ENCODE measurements at regions not wholly inside any gene's neighbourhood (a gene's known extent, or its start where the extent isn't known, plus 50 kb on each side); places are given as distances from the start of the nearest gene placed in this dataset.

DNA sequence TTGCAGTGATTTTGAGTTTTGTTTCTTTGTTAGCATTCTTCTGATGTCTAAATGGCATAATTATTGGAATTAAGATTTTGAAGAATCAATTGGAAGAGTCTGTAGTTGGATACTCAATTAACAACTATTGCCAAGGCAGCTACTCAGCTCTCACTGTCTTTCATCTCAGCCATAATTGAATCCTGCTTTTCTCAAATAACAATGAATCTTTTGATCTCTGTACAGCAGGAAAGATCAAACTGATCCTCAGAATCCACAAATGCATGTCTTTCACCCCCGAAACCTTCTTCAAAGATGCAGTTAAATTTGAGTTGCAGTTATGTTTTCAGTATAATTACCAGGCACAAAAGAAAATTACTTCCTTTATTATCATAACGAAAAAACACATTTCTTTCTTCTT is 86.2 kb downstream of the MAD2L1 start:
- FAIRE-seq, result no peak
- H3K4me1 ChIP-seq (ENCODE audit: insufficient read depth, low read length), result no peaks in the 10 kb centered on the region
- no peak overlapping the region for H2AFZ ChIP-seq (ENCODE audit: low read length)
- H3K9ac ChIP-seq (ENCODE audit: insufficient read depth, low read depth, low read length), result no peak overlapping the region
- ATAC-seq, result no peak
- H3K9me3 ChIP-seq (ENCODE audit: low read length), result no peaks in the 10 kb centered on the region
- no peaks in the 10 kb centered on the region for H4K20me1 ChIP-seq (ENCODE audit: insufficient read depth, low read length)
- ChIA-PET CTCF (ENCODE audit: low intra/inter-chr PET ratio, low total read pairs) (no interaction called here), POLR2A (no interaction called here)
- no peak overlapping the region for H3K4me3 ChIP-seq (replicated peaks in 1 of 3; ENCODE audit: insufficient read depth in 1 of 3, low read depth in 2 of 3, low read length in 3 of 3)
- H3K79me2 ChIP-seq (ENCODE audit: insufficient read depth, low read length), result no peaks in the 10 kb centered on the region
- H3K36me3 ChIP-seq (replicated peaks in 1 of 2; ENCODE audit: control insufficient read depth in 1 of 2, insufficient read depth in 2 of 2, low read length in 2 of 2), result no peaks in the 10 kb centered on the region
- no TSS peak for BruUV-seq (replicated peaks)
- H3K27me3 ChIP-seq (ENCODE audit: control insufficient read depth in 1 of 2, insufficient read depth in 2 of 2, low read length in 2 of 2), result no peaks in the 10 kb centered on the region
- H3K4me2 ChIP-seq (ENCODE audit: low read depth, low read length), result no peak overlapping the region
- TF ChIP-seq ZFY (CRISPR knock-in tag; IDR thresholded peaks at IDR 0.05), result no peak
- no peak for TF ChIP-seq JUNB (CRISPR knock-in tag; IDR thresholded peaks at IDR 0.05; ENCODE audit: borderline replicate concordance)
- no peak for TF ChIP-seq NCOA2 (CRISPR knock-in tag; IDR thresholded peaks at IDR 0.05)
- TF ChIP-seq ZBTB43 (CRISPR knock-in tag; conservative IDR thresholded peaks at IDR 0.05), result no peak
- TF ChIP-seq, protein P1, sequence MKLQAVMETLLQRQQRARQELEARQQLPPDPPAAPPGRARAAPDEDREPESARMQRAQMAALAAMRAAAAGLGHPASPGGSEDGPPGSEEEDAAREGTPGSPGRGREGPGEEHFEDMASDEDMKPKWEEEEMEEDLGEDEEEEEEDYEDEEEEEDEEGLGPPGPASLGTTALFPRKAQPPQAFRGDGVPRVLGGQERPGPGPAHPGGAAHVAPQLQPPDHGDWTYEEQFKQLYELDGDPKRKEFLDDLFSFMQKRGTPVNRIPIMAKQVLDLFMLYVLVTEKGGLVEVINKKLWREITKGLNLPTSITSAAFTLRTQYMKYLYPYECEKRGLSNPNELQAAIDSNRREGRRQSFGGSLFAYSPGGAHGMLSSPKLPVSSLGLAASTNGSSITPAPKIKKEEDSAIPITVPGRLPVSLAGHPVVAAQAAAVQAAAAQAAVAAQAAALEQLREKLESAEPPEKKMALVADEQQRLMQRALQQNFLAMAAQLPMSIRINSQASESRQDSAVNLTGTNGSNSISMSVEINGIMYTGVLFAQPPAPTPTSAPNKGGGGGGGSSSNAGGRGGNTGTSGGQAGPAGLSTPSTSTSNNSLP (IDR thresholded peaks at IDR 0.05; ENCODE audit: low read depth, low read length), result no peak
- no peak for TF ChIP-seq YEATS2 (CRISPR knock-in tag; IDR thresholded peaks at IDR 0.05; ENCODE audit: borderline replicate concordance)
- TF ChIP-seq, protein P2, sequence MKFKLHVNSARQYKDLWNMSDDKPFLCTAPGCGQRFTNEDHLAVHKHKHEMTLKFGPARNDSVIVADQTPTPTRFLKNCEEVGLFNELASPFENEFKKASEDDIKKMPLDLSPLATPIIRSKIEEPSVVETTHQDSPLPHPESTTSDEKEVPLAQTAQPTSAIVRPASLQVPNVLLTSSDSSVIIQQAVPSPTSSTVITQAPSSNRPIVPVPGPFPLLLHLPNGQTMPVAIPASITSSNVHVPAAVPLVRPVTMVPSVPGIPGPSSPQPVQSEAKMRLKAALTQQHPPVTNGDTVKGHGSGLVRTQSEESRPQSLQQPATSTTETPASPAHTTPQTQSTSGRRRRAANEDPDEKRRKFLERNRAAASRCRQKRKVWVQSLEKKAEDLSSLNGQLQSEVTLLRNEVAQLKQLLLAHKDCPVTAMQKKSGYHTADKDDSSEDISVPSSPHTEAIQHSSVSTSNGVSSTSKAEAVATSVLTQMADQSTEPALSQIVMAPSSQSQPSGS (CRISPR knock-in tag; IDR thresholded peaks at IDR 0.05), result no peak
- no peak for TF ChIP-seq KLF11 (CRISPR knock-in tag; IDR thresholded peaks at IDR 0.05)
- no peak for TF ChIP-seq ZBTB3 (CRISPR knock-in tag; IDR thresholded peaks at IDR 0.05; ENCODE audit: borderline replicate concordance, low read depth)
- no peak for TF ChIP-seq EP300 (IDR thresholded peaks at IDR 0.05; ENCODE audit: low read depth in 2 of 2, low read length in 2 of 2)
- no peak for TF ChIP-seq EP300 (CRISPR knock-in tag; IDR thresholded peaks at IDR 0.05; ENCODE audit: borderline replicate concordance)
- no peak for TF ChIP-seq ZNF256 (CRISPR knock-in tag; conservative IDR thresholded peaks at IDR 0.05)
- no peak for TF ChIP-seq SMAD1 (CRISPR knock-in tag; IDR thresholded peaks at IDR 0.05; ENCODE audit: borderline replicate concordance, low read depth)
- no peak for TF ChIP-seq DDIT3 (CRISPR knock-in tag; IDR thresholded peaks at IDR 0.05)
- TF ChIP-seq ZNF782 (CRISPR knock-in tag; IDR thresholded peaks at IDR 0.05; ENCODE audit: borderline replicate concordance), result no peak
- TF ChIP-seq ZNF274 (CRISPR knock-in tag; IDR thresholded peaks at IDR 0.05), result no peak
- TF ChIP-seq ATF3 (CRISPR knock-in tag; IDR thresholded peaks at IDR 0.05), result no peak
- TF ChIP-seq, protein P3, sequence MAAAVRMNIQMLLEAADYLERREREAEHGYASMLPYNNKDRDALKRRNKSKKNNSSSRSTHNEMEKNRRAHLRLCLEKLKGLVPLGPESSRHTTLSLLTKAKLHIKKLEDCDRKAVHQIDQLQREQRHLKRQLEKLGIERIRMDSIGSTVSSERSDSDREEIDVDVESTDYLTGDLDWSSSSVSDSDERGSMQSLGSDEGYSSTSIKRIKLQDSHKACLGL (CRISPR knock-in tag; IDR thresholded peaks at IDR 0.05), result no peak
- TF ChIP-seq POLR2AphosphoS5 (IDR thresholded peaks at IDR 0.05; ENCODE audit: low read depth, low read length), result no peak
- no peak for TF ChIP-seq ZNF577 (CRISPR knock-in tag; IDR thresholded peaks at IDR 0.05; ENCODE audit: borderline replicate concordance, low read depth)
- intact Hi-C loops (cut with micrococcal nuclease; ENCODE audit: unreplicated experiment), result no loop called here
- in situ Hi-C loops (cut with HindIII; ENCODE audit: extremely low pct_ligation_motif_present, low pct_unique_long_range_greater_than_20kb), result no loop called here
- DNase-seq (ENCODE audit: low spot score), result no peak
- no peak overlapping the region for H3K27ac ChIP-seq (ENCODE audit: extremely low read length, insufficient read depth, low read length)
- 6% methylated on average over 2 of the region's 2 CpGs for WGBS (ENCODE audit: low lambda C conversion rate)
